ENCODE measurements at regions not wholly inside any gene's neighbourhood (a gene's known extent, or its start where the extent isn't known, plus 50 kb on each side); places are given as distances from the start of the nearest gene placed in this dataset.

- H3K4me1 ChIP-seq: no peaks in the 10 kb centered on the region
- Mint-ChIP-seq H3K36me3 (ENCODE audit: insufficient read depth, unreplicated experiment) (no peaks in the 10 kb centered on the region), H3K4me3 (ENCODE audit: unreplicated experiment) (no peak overlapping the region), H3K4me1 (ENCODE audit: low read depth, unreplicated experiment) (no peaks in the 10 kb centered on the region), H3K27me3 (ENCODE audit: insufficient read depth, unreplicated experiment) (no peaks in the 10 kb centered on the region), H3K9me3 (ENCODE audit: unreplicated experiment) (no peaks in the 10 kb centered on the region), H3K27ac (ENCODE audit: unreplicated experiment) (no peak overlapping the region)
- H3K27me3 ChIP-seq (replicated peaks; ENCODE audit: control insufficient read depth, insufficient read depth, low read length): no peaks in the 10 kb centered on the region
- no peak overlapping the region for H3K4me3 ChIP-seq (ENCODE audit: low read depth, low read length)
- BruUV-seq (replicated peaks): no TSS peak
- ChIA-PET POLR2A (no interaction called here), CTCF (no interaction called here)
- no peak for TF ChIP-seq CTCF (IDR thresholded peaks at IDR 0.05; ENCODE audit: insufficient read depth in 1 of 2, low read depth in 1 of 2, low read length in 1 of 2, severe bottlenecking in 1 of 2, unreplicated experiment in 1 of 2)
- H3K9me3 ChIP-seq: no peaks in the 10 kb centered on the region
- intact Hi-C loops (cut with micrococcal nuclease; ENCODE audit: unreplicated experiment): no loop called here
- no peaks in the 10 kb centered on the region for H3K36me3 ChIP-seq (ENCODE audit: control insufficient read depth, insufficient read depth, low read length)
- no peak for DNase-seq
Measured at GRCh38 chr2:116222793-116223192, 1591.7 kb upstream of the DDX18 start.

- DNase-seq: no peak
- ChIA-PET CTCF (no interaction called here), POLR2A (no interaction called here)
- no peak for TF ChIP-seq CTCF (IDR thresholded peaks at IDR 0.05; ENCODE audit: insufficient read depth in 1 of 2, low read depth in 1 of 2, low read length in 1 of 2, severe bottlenecking in 1 of 2, unreplicated experiment in 1 of 2)
- no peaks in the 10 kb centered on the region for H3K4me1 ChIP-seq
- Mint-ChIP-seq H3K27me3 (ENCODE audit: insufficient read depth, unreplicated experiment) (no peaks in the 10 kb centered on the region), H3K27ac (ENCODE audit: unreplicated experiment) (no peak overlapping the region), H3K4me1 (ENCODE audit: low read depth, unreplicated experiment) (no peaks in the 10 kb centered on the region), H3K36me3 (ENCODE audit: insufficient read depth, unreplicated experiment) (no peaks in the 10 kb centered on the region), H3K4me3 (ENCODE audit: unreplicated experiment) (no peak overlapping the region), H3K9me3 (ENCODE audit: unreplicated experiment) (no peaks in the 10 kb centered on the region)
- no peak overlapping the region for H3K4me3 ChIP-seq (ENCODE audit: low read depth, low read length)
- H3K27me3 ChIP-seq (replicated peaks; ENCODE audit: control insufficient read depth, insufficient read depth, low read length): no peaks in the 10 kb centered on the region
- H3K9me3 ChIP-seq: no peaks in the 10 kb centered on the region
- no peaks in the 10 kb centered on the region for H3K36me3 ChIP-seq (ENCODE audit: control insufficient read depth, insufficient read depth, low read length)
- intact Hi-C loops (cut with micrococcal nuclease; ENCODE audit: unreplicated experiment): loop anchor here (1.0 kb wide), 1 partner anchor 8 kb away; no protein-coding TSS in a partner anchor
- BruUV-seq (replicated peaks): no TSS peak
Measured at GRCh38 chr2:116223912-116224311, 1590.6 kb upstream of the DDX18 start.

GRCh38 chr2:116224610-116225009 is 1589.9 kb upstream of the DDX18 start:
- Histone ChIP-seq H3K4me3 (ENCODE audit: low read depth, low read length) (no peak overlapping the region), H3K27me3 (replicated peaks; ENCODE audit: control insufficient read depth, insufficient read depth, low read length) (no peaks in the 10 kb centered on the region), H3K4me1 (no peaks in the 10 kb centered on the region), H3K36me3 (ENCODE audit: control insufficient read depth, insufficient read depth, low read length) (no peaks in the 10 kb centered on the region), H3K9me3 (no peaks in the 10 kb centered on the region)
- TF ChIP-seq CTCF (IDR thresholded peaks at IDR 0.05; ENCODE audit: insufficient read depth in 1 of 2, low read depth in 1 of 2, low read length in 1 of 2, severe bottlenecking in 1 of 2, unreplicated experiment in 1 of 2): no peak
- Mint-ChIP-seq H3K27ac (ENCODE audit: unreplicated experiment) (no peak overlapping the region), H3K4me1 (ENCODE audit: low read depth, unreplicated experiment) (no peaks in the 10 kb centered on the region), H3K27me3 (ENCODE audit: insufficient read depth, unreplicated experiment) (no peaks in the 10 kb centered on the region), H3K9me3 (ENCODE audit: unreplicated experiment) (no peaks in the 10 kb centered on the region), H3K36me3 (ENCODE audit: insufficient read depth, unreplicated experiment) (no peaks in the 10 kb centered on the region), H3K4me3 (ENCODE audit: unreplicated experiment) (no peak overlapping the region)
- intact Hi-C loops (cut with micrococcal nuclease; ENCODE audit: unreplicated experiment): loop anchor here (1.0 kb wide), 1 partner anchor 8 kb away; no protein-coding TSS in a partner anchor
- no peak for DNase-seq
- CTCF ChIA-PET: no interaction called here
- no TSS peak for BruUV-seq (replicated peaks)
- POLR2A ChIA-PET: no interaction called here
